ENCODE measurements at regions not wholly inside any gene's neighbourhood (a gene's known extent, or its start where the extent isn't known, plus 50 kb on each side); places are given as distances from the start of the nearest gene placed in this dataset.
"Not testable (repeated sequence)": the region's sequence is repeated elsewhere in the genome, so short reads cannot be mapped to it uniquely, and the experiment has no call there.

- DNase-seq: not testable (repeated sequence)
Measured at GRCh38 chr12:54105809-54106208, 52.2 kb downstream of the HOXC4 start.

- DNase-seq: not testable (repeated sequence)
Measured at GRCh38 chr12:54106252-54106651, 52.6 kb downstream of the HOXC4 start.

GRCh38 chr12:54106803-54107579 lies 53.4 kb downstream of the HOXC4 start:
- DNase-seq: not testable (repeated sequence)

- not testable (repeated sequence) for DNase-seq
Measured at GRCh38 chr12:54112336-54112735, 58.7 kb downstream of the HOXC4 start.

- not testable (repeated sequence) for DNase-seq
Measured at GRCh38 chr12:54116055-54116454, 62.4 kb downstream of the HOXC4 start.

GRCh38 chr12:54117392-54117791 lies 63.8 kb downstream of the HOXC4 start:
- not testable (repeated sequence) for DNase-seq

- not testable (repeated sequence) for DNase-seq
Measured at GRCh38 chr12:54119082-54119481, 65.4 kb downstream of the HOXC4 start.

- not testable (repeated sequence) for DNase-seq
Measured at GRCh38 chr12:54123981-54124380, 64.8 kb downstream of the SMUG1 start.

GRCh38 chr12:54125708-54126028 lies 63.1 kb downstream of the SMUG1 start:
- not testable (repeated sequence) for DNase-seq

GRCh38 chr12:54126029-54126695 lies 62.6 kb downstream of the SMUG1 start:
- DNase-seq: peak in 2 of 6 experiments; percentile 11 to 29

- peak in 1 of 6 experiments; percentile 14 for DNase-seq
Measured at GRCh38 chr12:54126696-54127537, 61.9 kb downstream of the SMUG1 start.

GRCh38 chr12:54127538-54128259 lies 61.1 kb downstream of the SMUG1 start:
- DNase-seq: no peak

- DNase-seq: no peak
Measured at GRCh38 chr12:54128416-54128815, 60.4 kb downstream of the SMUG1 start.

- DNase-seq: no peak
Measured at GRCh38 chr12:54129028-54129903, 59.5 kb downstream of the SMUG1 start.

Measured in stimulated activated naive CD4-positive, alpha-beta T cell (primary cell).